IgD-negative memory B cell (primary cell): ENCODE measurements at regions not wholly inside any gene's neighbourhood (a gene's known extent, or its start where the extent isn't known, plus 50 kb on each side); places are given as distances from the start of the nearest gene placed in this dataset.
"Not testable (repeated sequence)": the region's sequence is repeated elsewhere in the genome, so short reads cannot be mapped to it uniquely, and the experiment has no call there.

Source experiments
- H3K27ac Mint-ChIP-seq, 3 donors: one replicate each; pipeline ENCODE4 v1.8.0; 2020 to 2022; ENCODE audit warnings: mild to moderate bottlenecking in 3 of 3, mixed read lengths in 3 of 3, moderate library complexity in 1 of 3
- H3K27me3 Mint-ChIP-seq: one replicate; pipeline ENCODE4 v1.8.0; 2021; ENCODE audit warnings: mixed read lengths
- H3K36me3 Mint-ChIP-seq: one replicate; pipeline ENCODE4 v1.8.0; 2020; ENCODE audit warnings: mild to moderate bottlenecking, mixed read lengths
- H3K4me1 Mint-ChIP-seq, 3 donors: one replicate each; pipeline ENCODE4 v1.8.0; 2020 to 2022; ENCODE audit warnings: mixed read lengths in 3 of 3, mild to moderate bottlenecking in 1 of 3
- H3K4me3 Mint-ChIP-seq, 4 donors: one replicate each; pipeline ENCODE4 v1.8.0; 2020 to 2022; ENCODE audit warnings: mild to moderate bottlenecking in 4 of 4, mixed read lengths in 4 of 4, moderate library complexity in 3 of 4
- H3K9me3 Mint-ChIP-seq, 3 donors: one replicate each; pipeline ENCODE4 v1.8.0; 2020 to 2021; ENCODE audit warnings: mixed read lengths in 3 of 3, mild to moderate bottlenecking in 1 of 3

GRCh38 chr6:86715676-86716075, 221.7 kb upstream of the HTR1E start:
- Mint-ChIP-seq H3K36me3 (no peaks in the 10 kb centered on the region), H3K9me3 (peaks cover 0 to 3% (median 2%) of the 10 kb centered on the region in 3 donors), H3K27ac (no peak overlapping the region), H3K4me3 (no peak overlapping the region), H3K4me1 (no peaks in the 10 kb centered on the region), H3K27me3 (no peaks in the 10 kb centered on the region)

- peaks cover 0 to 2% (median 1%) of the 10 kb centered on the region in 3 donors for H3K9me3 Mint-ChIP-seq
- H3K4me1 Mint-ChIP-seq, result no peaks in the 10 kb centered on the region
- no peaks in the 10 kb centered on the region for H3K36me3 Mint-ChIP-seq
- no peaks in the 10 kb centered on the region for H3K27me3 Mint-ChIP-seq
- no peak overlapping the region for H3K4me3 Mint-ChIP-seq
- H3K27ac Mint-ChIP-seq, result no peak overlapping the region
These were observed 225.3 kb upstream of the HTR1E start for GRCh38 chr6:86712039-86712438.

- Mint-ChIP-seq H3K4me1 (no peaks in the 10 kb centered on the region), H3K27me3 (no peaks in the 10 kb centered on the region), H3K4me3 (no peak overlapping the region), H3K36me3 (no peaks in the 10 kb centered on the region), H3K27ac (no peak overlapping the region), H3K9me3 (peaks cover 0 to 1% (median 0%) of the 10 kb centered on the region in 3 donors)
These were observed 229.7 kb upstream of the HTR1E start for GRCh38 chr6:86707545-86708120.

GRCh38 chr6:86706449-86706848, 230.9 kb upstream of the HTR1E start:
- H3K36me3 Mint-ChIP-seq, result no peaks in the 10 kb centered on the region
- H3K4me3 Mint-ChIP-seq, result no peak overlapping the region
- no peaks in the 10 kb centered on the region for H3K4me1 Mint-ChIP-seq
- no peak overlapping the region for H3K27ac Mint-ChIP-seq
- H3K27me3 Mint-ChIP-seq, result no peaks in the 10 kb centered on the region
- H3K9me3 Mint-ChIP-seq, result peaks cover 0 to 5% (median 0%) of the 10 kb centered on the region in 3 donors

- not testable (repeated sequence) for H3K27ac Mint-ChIP-seq, H3K36me3 Mint-ChIP-seq, H3K27me3 Mint-ChIP-seq, H3K4me1 Mint-ChIP-seq, H3K4me3 Mint-ChIP-seq, H3K9me3 Mint-ChIP-seq
These were observed 236.1 kb upstream of the HTR1E start for GRCh38 chr6:86701228-86701627.

- Mint-ChIP-seq H3K36me3 (peaks cover 3% of the 10 kb centered on the region), H3K4me3 (no peak overlapping the region), H3K27me3 (no peaks in the 10 kb centered on the region), H3K27ac (no peak overlapping the region), H3K4me1 (no peaks in the 10 kb centered on the region), H3K9me3 (peaks cover 0 to 3% (median 2%) of the 10 kb centered on the region in 3 donors)
These were observed 250.8 kb upstream of the HTR1E start for GRCh38 chr6:86686496-86686895.

GRCh38 chr6:86685230-86685797, 252.0 kb upstream of the HTR1E start:
- peaks cover 0 to 3% (median 2%) of the 10 kb centered on the region in 3 donors for H3K9me3 Mint-ChIP-seq
- no peaks in the 10 kb centered on the region for H3K27me3 Mint-ChIP-seq
- no peak overlapping the region for H3K27ac Mint-ChIP-seq
- H3K4me1 Mint-ChIP-seq, result no peaks in the 10 kb centered on the region
- H3K4me3 Mint-ChIP-seq, result no peak overlapping the region
- H3K36me3 Mint-ChIP-seq, result peaks cover 3% of the 10 kb centered on the region

GRCh38 chr6:86683132-86683908, 254.0 kb upstream of the HTR1E start:
- H3K4me3 Mint-ChIP-seq, result no peak overlapping the region

GRCh38 chr6:86682297-86682696, 255.0 kb upstream of the HTR1E start:
- no peak overlapping the region for H3K27ac Mint-ChIP-seq
- H3K36me3 Mint-ChIP-seq, result no peaks in the 10 kb centered on the region
- H3K27me3 Mint-ChIP-seq, result no peaks in the 10 kb centered on the region
- no peaks in the 10 kb centered on the region for H3K9me3 Mint-ChIP-seq
- no peaks in the 10 kb centered on the region for H3K4me1 Mint-ChIP-seq
- no peak overlapping the region for H3K4me3 Mint-ChIP-seq

More at GRCh38 chr6:86683132-86683908, 254.0 kb upstream of the HTR1E start:
- peaks cover 3% of the 10 kb centered on the region for H3K36me3 Mint-ChIP-seq
- no peaks in the 10 kb centered on the region for H3K4me1 Mint-ChIP-seq
- no peaks in the 10 kb centered on the region for H3K27me3 Mint-ChIP-seq
- peaks cover 0 to 3% (median 0%) of the 10 kb centered on the region in 3 donors for H3K9me3 Mint-ChIP-seq
- H3K27ac Mint-ChIP-seq, result no peak overlapping the region

GRCh38 chr6:86681140-86681539, 256.2 kb upstream of the HTR1E start:
- H3K36me3 Mint-ChIP-seq, H3K4me3 Mint-ChIP-seq, H3K27ac Mint-ChIP-seq, H3K27me3 Mint-ChIP-seq, H3K9me3 Mint-ChIP-seq, H3K4me1 Mint-ChIP-seq: not testable (repeated sequence)

- not testable (repeated sequence) for H3K27ac Mint-ChIP-seq, H3K4me1 Mint-ChIP-seq, H3K4me3 Mint-ChIP-seq, H3K36me3 Mint-ChIP-seq, H3K27me3 Mint-ChIP-seq
- peaks cover 3 to 14% (median 7%) of the 10 kb centered on the region in 3 donors for H3K9me3 Mint-ChIP-seq
These were observed 265.2 kb upstream of the HTR1E start for GRCh38 chr6:86672125-86672524.

GRCh38 chr6:86657192-86657591, 280.1 kb upstream of the HTR1E start:
- H3K27ac Mint-ChIP-seq, result no peak overlapping the region
- no peaks in the 10 kb centered on the region for H3K4me1 Mint-ChIP-seq
- H3K9me3 Mint-ChIP-seq, result peaks cover 3 to 10% (median 6%) of the 10 kb centered on the region in 3 donors
- H3K36me3 Mint-ChIP-seq, result no peaks in the 10 kb centered on the region
- no peak overlapping the region for H3K4me3 Mint-ChIP-seq
- no peaks in the 10 kb centered on the region for H3K27me3 Mint-ChIP-seq

- Mint-ChIP-seq H3K27me3 (no peaks in the 10 kb centered on the region), H3K9me3 (peaks cover 2 to 5% (median 4%) of the 10 kb centered on the region in 3 donors), H3K4me1 (no peaks in the 10 kb centered on the region)
These were observed 308.2 kb upstream of the HTR1E start for GRCh38 chr6:86629123-86629522.

GRCh38 chr6:86619428-86619827, 317.9 kb upstream of the HTR1E start:
- H3K9me3 Mint-ChIP-seq, result peaks cover 3 to 13% (median 12%) of the 10 kb centered on the region in 3 donors
- H3K27me3 Mint-ChIP-seq, result no peaks in the 10 kb centered on the region
- no peaks in the 10 kb centered on the region for H3K36me3 Mint-ChIP-seq
- H3K4me3 Mint-ChIP-seq, result no peak overlapping the region
- H3K27ac Mint-ChIP-seq, result no peak overlapping the region
- H3K4me1 Mint-ChIP-seq, result no peaks in the 10 kb centered on the region

More at GRCh38 chr6:86629123-86629522, 308.2 kb upstream of the HTR1E start:
- Mint-ChIP-seq H3K4me3 (no peak overlapping the region), H3K27ac (no peak overlapping the region), H3K36me3 (no peaks in the 10 kb centered on the region)

GRCh38 chr6:86615299-86615698, 322.0 kb upstream of the HTR1E start:
- H3K9me3 Mint-ChIP-seq, result no peaks in the 10 kb centered on the region

More at GRCh38 chr6:86615299-86615698, 322.0 kb upstream of the HTR1E start:
- Mint-ChIP-seq H3K27ac (no peak overlapping the region), H3K4me1 (no peaks in the 10 kb centered on the region), H3K36me3 (no peaks in the 10 kb centered on the region), H3K27me3 (no peaks in the 10 kb centered on the region), H3K4me3 (peak overlapping the region in 1 of 4 donors; percentile 9)
